ENCODE measurements at regions not wholly inside any gene's neighbourhood (a gene's known extent, or its start where the extent isn't known, plus 50 kb on each side); places are given as distances from the start of the nearest gene placed in this dataset.

- no peak for TF ChIP-seq CTCF (conservative IDR thresholded peaks at IDR 0.05 in 1 of 2, IDR thresholded peaks at IDR 0.05 in 1 of 2; ENCODE audit: low read depth in 1 of 2, low read length in 2 of 2)
- TF ChIP-seq EZH2 (IDR thresholded peaks at IDR 0.05; ENCODE audit: low read length, missing control alignments) = no peak
Observed at GRCh38 chr1:184878002-184878401, 96.3 kb downstream of the NIBAN1 start.

Measured in fibroblast of lung (primary cell).